Upper lobe of right lung (tissue), 1 donor: ENCODE measurements at regions not wholly inside any gene's neighbourhood (a gene's known extent, or its start where the extent isn't known, plus 50 kb on each side); places are given as distances from the start of the nearest gene placed in this dataset.

Experiments
- ATAC-seq: fragments of 200-7000 bp; cut with Tn5 transposase; one replicate; pipeline ENCODE4 v1.9.1; 2020; ENCODE audit warnings: mild to moderate bottlenecking, moderate library complexity
- DNase-seq: peaks from one replicate; pipeline ENCODE4 v3.0.0-alpha.2; 2020
- H3K27ac ChIP-seq: fragments of 200-600 bp; one replicate; pipeline ENCODE4 v1.8.0; 2022
- H3K27me3 ChIP-seq: fragments of 200-600 bp; one replicate; pipeline ENCODE4 v1.8.0; 2022; ENCODE audit warnings: mild to moderate bottlenecking
- H3K36me3 ChIP-seq: fragments of 200-600 bp; one replicate; pipeline ENCODE4 v1.8.0; 2022
- H3K4me1 ChIP-seq: fragments of 200-600 bp; one replicate; pipeline ENCODE4 v1.8.0; 2022
- H3K4me3 ChIP-seq: fragments of 200-600 bp; one replicate; pipeline ENCODE4 v1.8.0; 2022; ENCODE audit warnings: mild to moderate bottlenecking
- H3K9me3 ChIP-seq: fragments of 200-600 bp; one replicate; pipeline ENCODE4 v1.8.0; 2022
- CTCF ChIP-seq: fragments of 200-600 bp; IDR thresholded peaks from one replicate; pipeline ENCODE4 v1.8.0; 2022; ENCODE audit warnings: antibody characterized with exemption
- intact Hi-C: fragments of 100-400 bp; cut with DNase I; formaldehyde crosslinking; loops from one replicate; pipeline ENCODE4 v1.11.0; 2022
- donor health status: DM: no; HTN: yes; CAD: no; lungs with severe emphysema.

GRCh38 chr4:38223306-38223705, 263.1 kb downstream of the PTTG2 start:
- Histone ChIP-seq H3K9me3 (no peaks in the 10 kb centered on the region), H3K27me3 (no peaks in the 10 kb centered on the region), H3K4me1 (peaks cover 10% of the 10 kb centered on the region), H3K4me3 (no peak overlapping the region), H3K36me3 (no peaks in the 10 kb centered on the region), H3K27ac (no peak overlapping the region)
- intact Hi-C loops, result no loop called here
- DNase-seq (no peak), ATAC-seq (no peak)
- TF ChIP-seq CTCF, result no peak

- H3K36me3 ChIP-seq, result no peaks in the 10 kb centered on the region
- H3K9me3 ChIP-seq, result no peaks in the 10 kb centered on the region
- H3K4me3 ChIP-seq, result no peak overlapping the region
- no peak overlapping the region for H3K27ac ChIP-seq
- no peaks in the 10 kb centered on the region for H3K27me3 ChIP-seq
- peaks cover 10% of the 10 kb centered on the region for H3K4me1 ChIP-seq
- ATAC-seq (no peak), DNase-seq (no peak)
- intact Hi-C loops, result no loop called here
- no peak for TF ChIP-seq CTCF
These were observed 263.6 kb downstream of the PTTG2 start for GRCh38 chr4:38223782-38224236.

- ATAC-seq (no peak), DNase-seq (no peak)
- H3K27me3 ChIP-seq, result no peaks in the 10 kb centered on the region
- no peak for TF ChIP-seq CTCF
- no peaks in the 10 kb centered on the region for H3K36me3 ChIP-seq
- no peaks in the 10 kb centered on the region for H3K9me3 ChIP-seq
- peaks cover 10% of the 10 kb centered on the region for H3K4me1 ChIP-seq
- H3K4me3 ChIP-seq, result no peak overlapping the region
- intact Hi-C loops, result no loop called here
- H3K27ac ChIP-seq, result no peak overlapping the region
These were observed 264.7 kb downstream of the PTTG2 start for GRCh38 chr4:38224850-38225249.

- no peak for ATAC-seq
- no peaks in the 10 kb centered on the region for H3K9me3 ChIP-seq
- H3K27ac ChIP-seq, result no peak overlapping the region
- no peak for TF ChIP-seq CTCF
- peaks cover 10% of the 10 kb centered on the region for H3K4me1 ChIP-seq
- DNase-seq, result no peak
- H3K4me3 ChIP-seq, result no peak overlapping the region
- H3K27me3 ChIP-seq, result no peaks in the 10 kb centered on the region
- intact Hi-C loops, result no loop called here
- no peaks in the 10 kb centered on the region for H3K36me3 ChIP-seq
These were observed 266.0 kb downstream of the PTTG2 start for GRCh38 chr4:38226170-38226569.

GRCh38 chr4:38230121-38230801, 270.1 kb downstream of the PTTG2 start:
- no peak for DNase-seq
- Histone ChIP-seq H3K4me3 (no peak overlapping the region), H3K9me3 (no peaks in the 10 kb centered on the region), H3K4me1 (no peaks in the 10 kb centered on the region), H3K36me3 (no peaks in the 10 kb centered on the region), H3K27ac (no peak overlapping the region), H3K27me3 (no peaks in the 10 kb centered on the region)
- ATAC-seq, result no peak
- intact Hi-C loops, result no loop called here
- TF ChIP-seq CTCF, result no peak
